Ammon's horn (tissue), 1 donor: ENCODE measurements at regions not wholly inside any gene's neighbourhood (a gene's known extent, or its start where the extent isn't known, plus 50 kb on each side); places are given as distances from the start of the nearest gene placed in this dataset.

Source experiments
- DNase-seq: peaks from one replicate; pipeline ENCODE4 v3.0.0-alpha.2; 2016; ENCODE audit warnings: low spot score

GRCh38 chrX:40452031-40452430 is 128.7 kb upstream of the ATP6AP2 start:
- DNase-seq: no peak

GRCh38 chrX:40449956-40450706 is 130.6 kb upstream of the ATP6AP2 start:
- DNase-seq: no peak

- no peak for DNase-seq
Measured at GRCh38 chrX:40449396-40449795, 131.4 kb upstream of the ATP6AP2 start.

- DNase-seq: no peak
Measured at GRCh38 chrX:40448793-40449192, 132.0 kb upstream of the ATP6AP2 start.

- DNase-seq: no peak
Measured at GRCh38 chrX:40446921-40447320, 133.8 kb upstream of the ATP6AP2 start.

GRCh38 chrX:40445691-40446090 is 135.1 kb upstream of the ATP6AP2 start:
- DNase-seq: no peak

GRCh38 chrX:40444798-40445496 is 135.8 kb upstream of the ATP6AP2 start:
- no peak for DNase-seq

GRCh38 chrX:40444133-40444532 is 136.6 kb upstream of the ATP6AP2 start:
- DNase-seq: no peak

GRCh38 chrX:40440866-40441265 is 139.9 kb upstream of the ATP6AP2 start:
- peak; percentile 43 for DNase-seq

GRCh38 chrX:40439625-40440532 is 140.9 kb upstream of the ATP6AP2 start:
- DNase-seq: no peak

- no peak for DNase-seq
Measured at GRCh38 chrX:40437348-40437747, 143.4 kb upstream of the ATP6AP2 start.

- peak; percentile 79 for DNase-seq
Measured at GRCh38 chrX:40434947-40435346, 145.8 kb upstream of the ATP6AP2 start.

GRCh38 chrX:40434443-40434842 is 146.3 kb upstream of the ATP6AP2 start:
- DNase-seq: no peak

GRCh38 chrX:40433160-40433559 is 147.6 kb upstream of the ATP6AP2 start:
- no peak for DNase-seq

GRCh38 chrX:40424259-40424658 is 156.5 kb upstream of the ATP6AP2 start:
- DNase-seq: no peak

- DNase-seq: peak; percentile 52
Measured at GRCh38 chrX:40423299-40423698, 157.5 kb upstream of the ATP6AP2 start.

- no peak for DNase-seq
Measured at GRCh38 chrX:40422021-40422420, 158.7 kb upstream of the ATP6AP2 start.

- DNase-seq: peak; percentile 85
Measured at GRCh38 chrX:40420899-40421729, 159.7 kb upstream of the ATP6AP2 start.

GRCh38 chrX:40418813-40419195 is 162.0 kb upstream of the ATP6AP2 start:
- DNase-seq: no peak

- DNase-seq: no peak
Measured at GRCh38 chrX:40418146-40418812, 162.5 kb upstream of the ATP6AP2 start.

- no peak for DNase-seq
Measured at GRCh38 chrX:40415675-40416074, 165.1 kb upstream of the ATP6AP2 start.
